ENCODE measurements at regions not wholly inside any gene's neighbourhood (a gene's known extent, or its start where the extent isn't known, plus 50 kb on each side); places are given as distances from the start of the nearest gene placed in this dataset.

DNA sequence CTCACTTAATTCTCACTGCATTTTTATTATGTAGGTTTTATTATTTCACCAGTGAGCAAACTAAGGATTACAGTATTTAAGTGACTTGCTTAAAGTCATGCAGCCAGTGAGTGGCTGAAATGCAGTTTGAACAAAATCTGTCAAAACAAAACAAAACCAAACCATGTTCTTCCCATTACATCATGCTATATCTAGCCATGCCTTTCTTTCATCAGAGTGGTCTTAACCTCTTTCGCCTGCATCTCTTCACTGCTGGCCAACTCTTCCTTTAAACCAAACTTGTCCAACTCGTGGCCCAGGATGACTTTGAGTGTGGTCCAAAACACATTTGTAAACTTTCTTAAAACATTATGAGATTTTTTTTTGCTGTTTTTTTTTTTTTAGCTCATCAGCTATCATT is 223.2 kb downstream of the PCDH7 start:
- H4K8ac ChIP-seq (ENCODE audit: extremely low read depth, insufficient read depth, low read length): no peak overlapping the region
- ChIA-PET POLR2A (ENCODE audit: partially characterized antibody) (no interaction called here), CTCF (ENCODE audit: partially characterized antibody) (no interaction called here)
- FAIRE-seq (no peak), DNase-seq (ENCODE audit: low read depth in 1 of 2, low spot score in 2 of 2) (no peak)
- H3K36me3 ChIP-seq (ENCODE audit: control insufficient read depth in 2 of 4, insufficient read depth in 4 of 4, low read length in 3 of 4): no peaks in the 10 kb centered on the region
- no peak overlapping the region for H3K4ac ChIP-seq (replicated peaks; ENCODE audit: insufficient read length, low read depth, low read length)
- no peak overlapping the region for H3K18ac ChIP-seq (ENCODE audit: extremely low read depth, low read length)
- H2BK5ac ChIP-seq (ENCODE audit: low read depth, low read length): no peak overlapping the region
- no peak overlapping the region for H2BK12ac ChIP-seq (ENCODE audit: low read depth, low read length)
- no peak overlapping the region; a peak in 1 of 7 replicates for H3K9ac ChIP-seq (replicated peaks in 1 of 4; ENCODE audit: extremely low read depth in 1 of 4, low read depth in 3 of 4, low read length in 3 of 4)
- H3K14ac ChIP-seq (ENCODE audit: insufficient read length): no peak overlapping the region
- H4K20me1 ChIP-seq (replicated peaks in 1 of 2; ENCODE audit: control insufficient read depth in 1 of 2, insufficient read depth in 2 of 2, low read length in 2 of 2): no peaks in the 10 kb centered on the region
- no peak overlapping the region for H3K4me2 ChIP-seq (ENCODE audit: insufficient read depth in 1 of 2, low read depth in 2 of 2, low read length in 2 of 2)
- H3K79me1 ChIP-seq (ENCODE audit: low read depth, low read length): no peaks in the 10 kb centered on the region
- no peak overlapping the region for H3K27ac ChIP-seq (ENCODE audit: low read depth, low read length)
- H3K27me3 ChIP-seq (replicated peaks in 1 of 4; ENCODE audit: control insufficient read depth in 3 of 4, extremely low read depth in 1 of 4, insufficient read depth in 3 of 4, low read length in 3 of 4): no peaks in the 10 kb centered on the region
- WGBS, 2 experiments (ENCODE audit: extremely low coverage in 1 of 2, insufficient coverage in 1 of 2, insufficient read length in 1 of 2, insufficient replicate concordance in 2 of 2, low coverage in 1 of 2, low lambda C conversion rate in 2 of 2, missing lambda C conversion rate in 1 of 2): 94% methylated on average over 2 of the region's 2 CpGs; no CpG with 5 or more reads in 1 of the 2 experiments
- H3K56ac ChIP-seq (replicated peaks; ENCODE audit: insufficient read length, low read depth, low read length): no peak overlapping the region
- no peak overlapping the region for H3K4me3 ChIP-seq (ENCODE audit: extremely low read depth in 1 of 4, insufficient read depth in 2 of 4, low read depth in 3 of 4, low read length in 4 of 4)
- no peaks in the 10 kb centered on the region for H3K23me2 ChIP-seq (ENCODE audit: low read depth, low read length)
- H2BK15ac ChIP-seq (ENCODE audit: low read length): no peak overlapping the region
- H2BK120ac ChIP-seq (replicated peaks; ENCODE audit: low read depth, low read length): no peak overlapping the region
- no peak overlapping the region for H2BK20ac ChIP-seq (ENCODE audit: low read length)
- H3K23ac ChIP-seq (ENCODE audit: insufficient read length): no peak overlapping the region
- H4K91ac ChIP-seq (replicated peaks; ENCODE audit: insufficient read length, low read length): no peak overlapping the region
- H3K9me3 ChIP-seq (ENCODE audit: insufficient read depth in 2 of 2, low read depth in 1 of 2, low read length in 1 of 2): no peaks in the 10 kb centered on the region
- H3K4me1 ChIP-seq (replicated peaks in 1 of 4; ENCODE audit: control insufficient read depth in 3 of 4, insufficient read depth in 4 of 4, low read length in 3 of 4): no peaks in the 10 kb centered on the region
- H2AFZ ChIP-seq (ENCODE audit: low read length): 0 out of 2 replicates have a peak overlapping the region, but pooled peaks have one; percentile 87
- H2AK5ac ChIP-seq (ENCODE audit: low read depth, low read length): no peak overlapping the region
- H4K5ac ChIP-seq (ENCODE audit: insufficient read length, low read depth, low read length): no peak overlapping the region
- no peaks in the 10 kb centered on the region for H3K79me2 ChIP-seq (ENCODE audit: control insufficient read depth in 1 of 2, insufficient read depth in 2 of 2, low read length in 2 of 2)
- TF ChIP-seq, protein P1, sequence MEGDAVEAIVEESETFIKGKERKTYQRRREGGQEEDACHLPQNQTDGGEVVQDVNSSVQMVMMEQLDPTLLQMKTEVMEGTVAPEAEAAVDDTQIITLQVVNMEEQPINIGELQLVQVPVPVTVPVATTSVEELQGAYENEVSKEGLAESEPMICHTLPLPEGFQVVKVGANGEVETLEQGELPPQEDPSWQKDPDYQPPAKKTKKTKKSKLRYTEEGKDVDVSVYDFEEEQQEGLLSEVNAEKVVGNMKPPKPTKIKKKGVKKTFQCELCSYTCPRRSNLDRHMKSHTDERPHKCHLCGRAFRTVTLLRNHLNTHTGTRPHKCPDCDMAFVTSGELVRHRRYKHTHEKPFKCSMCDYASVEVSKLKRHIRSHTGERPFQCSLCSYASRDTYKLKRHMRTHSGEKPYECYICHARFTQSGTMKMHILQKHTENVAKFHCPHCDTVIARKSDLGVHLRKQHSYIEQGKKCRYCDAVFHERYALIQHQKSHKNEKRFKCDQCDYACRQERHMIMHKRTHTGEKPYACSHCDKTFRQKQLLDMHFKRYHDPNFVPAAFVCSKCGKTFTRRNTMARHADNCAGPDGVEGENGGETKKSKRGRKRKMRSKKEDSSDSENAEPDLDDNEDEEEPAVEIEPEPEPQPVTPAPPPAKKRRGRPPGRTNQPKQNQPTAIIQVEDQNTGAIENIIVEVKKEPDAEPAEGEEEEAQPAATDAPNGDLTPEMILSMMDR (IDR thresholded peaks at IDR 0.05; ENCODE audit: control extremely low read depth in 1 of 3, insufficient read depth in 1 of 3, low read depth in 1 of 3, low read length in 3 of 3): no peak
- no peak for TF ChIP-seq NRF1 (IDR thresholded peaks at IDR 0.05; ENCODE audit: low read depth, low read length)
- no peak for TF ChIP-seq PHF8 (conservative IDR thresholded peaks at IDR 0.05; ENCODE audit: low read depth, low read length)
- TF ChIP-seq SIN3A (conservative IDR thresholded peaks at IDR 0.05 in 1 of 2, IDR thresholded peaks at IDR 0.05 in 1 of 2; ENCODE audit: low read depth in 1 of 2, low read length in 2 of 2): no peak
- TF ChIP-seq CHD2 (IDR thresholded peaks at IDR 0.05; ENCODE audit: low read length): no peak
- no peak for TF ChIP-seq CREB1 (IDR thresholded peaks at IDR 0.05)
- no peak for TF ChIP-seq EZH2 (IDR thresholded peaks at IDR 0.05; ENCODE audit: low read depth, low read length, severe bottlenecking)
- TF ChIP-seq CTBP2 (IDR thresholded peaks at IDR 0.05; ENCODE audit: borderline replicate concordance, insufficient read depth, insufficient read length, low read length): no peak
- no peak for TF ChIP-seq RNF2 (IDR thresholded peaks at IDR 0.05; ENCODE audit: borderline replicate concordance, low read depth, low read length, missing control alignments, poor library complexity, severe bottlenecking)
- TF ChIP-seq CHD1 (IDR thresholded peaks at IDR 0.05; ENCODE audit: low read depth, low read length): no peak
